ENCODE measurements at regions not wholly inside any gene's neighbourhood (a gene's known extent, or its start where the extent isn't known, plus 50 kb on each side); places are given as distances from the start of the nearest gene placed in this dataset.

DNA sequence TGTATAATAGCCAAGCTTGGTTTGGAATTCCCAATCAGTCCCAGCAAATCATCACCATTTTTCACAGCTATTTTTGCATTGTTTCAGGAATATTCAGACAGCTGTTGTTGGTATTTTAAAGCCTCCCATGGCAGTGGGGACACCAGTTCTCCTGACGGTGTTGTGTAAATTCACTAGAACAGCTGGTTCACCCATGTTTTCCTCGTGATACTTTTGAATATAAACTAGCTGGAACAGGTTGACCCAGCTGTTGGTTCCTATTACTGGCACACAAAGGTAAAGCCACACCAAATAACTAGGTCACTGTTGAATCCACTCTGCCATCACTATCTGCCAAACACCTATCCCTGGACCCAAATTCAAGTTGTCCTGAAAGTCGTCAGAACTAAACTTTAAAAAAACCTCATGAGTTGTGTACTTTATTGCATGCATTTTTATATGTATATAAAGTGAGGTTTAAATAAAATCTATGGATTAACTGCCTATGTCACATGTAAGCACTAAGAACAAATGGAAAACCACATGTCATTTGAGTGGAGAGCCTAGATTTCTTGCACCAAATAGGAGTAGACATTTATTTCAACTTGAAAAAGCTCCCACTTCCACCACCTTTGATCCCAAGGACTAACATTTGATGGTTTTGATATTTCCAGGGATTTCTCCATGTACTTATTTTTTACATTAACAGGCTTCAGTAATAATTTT lies 121.9 kb upstream of the PIK3R1 start:
- Mint-ChIP-seq H3K27ac (no peak overlapping the region), H3K4me3 (no peak overlapping the region), H3K27me3 (peaks cover 4% of the 10 kb centered on the region), H3K9me3 (no peaks in the 10 kb centered on the region), H3K4me1 (ENCODE audit: low read depth) (no peaks in the 10 kb centered on the region), H3K36me3 (ENCODE audit: low read depth) (no peaks in the 10 kb centered on the region)
- DNase-seq: no peak
- CTCF ChIA-PET: interaction anchor here (0.8 kb wide), 1 partner anchor 24 kb away, joined by 3 read pairs; no protein-coding TSS in a partner anchor
- Histone ChIP-seq H3K27ac (ENCODE audit: low read depth in 1 of 2, low read length in 2 of 2) (no peak overlapping the region), H3K4me1 (ENCODE audit: insufficient read depth, low read length) (no peaks in the 10 kb centered on the region), H3K4me3 (ENCODE audit: low read length) (no peak overlapping the region), H3K27me3 (ENCODE audit: control insufficient read depth in 1 of 2, insufficient read depth in 2 of 2, low read length in 2 of 2) (no peaks in the 10 kb centered on the region), H3K9me3 (ENCODE audit: control insufficient read depth in 1 of 2, insufficient read depth in 1 of 2, low read length in 2 of 2) (no peaks in the 10 kb centered on the region), H3K36me3 (ENCODE audit: insufficient read depth, low read length) (no peaks in the 10 kb centered on the region)
- TF ChIP-seq, protein P1, sequence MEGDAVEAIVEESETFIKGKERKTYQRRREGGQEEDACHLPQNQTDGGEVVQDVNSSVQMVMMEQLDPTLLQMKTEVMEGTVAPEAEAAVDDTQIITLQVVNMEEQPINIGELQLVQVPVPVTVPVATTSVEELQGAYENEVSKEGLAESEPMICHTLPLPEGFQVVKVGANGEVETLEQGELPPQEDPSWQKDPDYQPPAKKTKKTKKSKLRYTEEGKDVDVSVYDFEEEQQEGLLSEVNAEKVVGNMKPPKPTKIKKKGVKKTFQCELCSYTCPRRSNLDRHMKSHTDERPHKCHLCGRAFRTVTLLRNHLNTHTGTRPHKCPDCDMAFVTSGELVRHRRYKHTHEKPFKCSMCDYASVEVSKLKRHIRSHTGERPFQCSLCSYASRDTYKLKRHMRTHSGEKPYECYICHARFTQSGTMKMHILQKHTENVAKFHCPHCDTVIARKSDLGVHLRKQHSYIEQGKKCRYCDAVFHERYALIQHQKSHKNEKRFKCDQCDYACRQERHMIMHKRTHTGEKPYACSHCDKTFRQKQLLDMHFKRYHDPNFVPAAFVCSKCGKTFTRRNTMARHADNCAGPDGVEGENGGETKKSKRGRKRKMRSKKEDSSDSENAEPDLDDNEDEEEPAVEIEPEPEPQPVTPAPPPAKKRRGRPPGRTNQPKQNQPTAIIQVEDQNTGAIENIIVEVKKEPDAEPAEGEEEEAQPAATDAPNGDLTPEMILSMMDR (IDR thresholded peaks at IDR 0.05): no peak
- no peak for ATAC-seq (ENCODE audit: poor library complexity)
- POLR2A ChIA-PET: no interaction called here
- intact Hi-C loops (cut with DNase I, micrococcal nuclease): no loop called here

DNA sequence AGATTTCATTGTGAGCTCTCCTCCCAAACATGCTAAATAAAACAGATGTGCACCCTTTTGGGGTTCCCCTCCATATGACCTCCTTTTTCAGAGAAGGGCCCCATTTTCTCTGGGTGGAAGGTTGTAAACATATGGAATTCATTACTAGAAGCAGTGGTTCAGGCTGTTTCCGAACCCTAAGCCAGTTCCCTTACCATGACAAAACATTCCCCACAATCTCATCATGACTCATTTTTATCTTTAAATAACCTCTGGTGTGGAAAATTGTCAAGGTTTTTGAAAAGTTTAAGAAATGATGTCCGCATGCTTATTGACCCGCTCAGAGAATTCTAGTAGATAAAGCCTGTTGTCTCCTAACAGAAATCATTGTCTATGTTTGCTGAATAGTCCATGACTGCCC lies 127.3 kb upstream of the PIK3R1 start:
- Mint-ChIP-seq H3K36me3 (ENCODE audit: low read depth) (no peaks in the 10 kb centered on the region), H3K4me1 (ENCODE audit: low read depth) (no peaks in the 10 kb centered on the region), H3K4me3 (no peak overlapping the region), H3K27me3 (peaks cover 10% of the 10 kb centered on the region), H3K9me3 (peaks cover 2% of the 10 kb centered on the region), H3K27ac (no peak overlapping the region)
- Histone ChIP-seq H3K27me3 (ENCODE audit: control insufficient read depth in 1 of 2, insufficient read depth in 2 of 2, low read length in 2 of 2) (no peaks in the 10 kb centered on the region), H3K9me3 (ENCODE audit: control insufficient read depth in 1 of 2, insufficient read depth in 1 of 2, low read length in 2 of 2) (no peaks in the 10 kb centered on the region), H3K27ac (ENCODE audit: low read depth in 1 of 2, low read length in 2 of 2) (no peak overlapping the region), H3K36me3 (ENCODE audit: insufficient read depth, low read length) (no peaks in the 10 kb centered on the region), H3K4me3 (ENCODE audit: low read length) (no peak overlapping the region), H3K4me1 (ENCODE audit: insufficient read depth, low read length) (no peaks in the 10 kb centered on the region)
- no peak for ATAC-seq (ENCODE audit: poor library complexity)
- CTCF ChIA-PET: no interaction called here
- POLR2A ChIA-PET: no interaction called here
- intact Hi-C loops (cut with DNase I, micrococcal nuclease): no loop called here
- DNase-seq: no peak
- TF ChIP-seq, protein P1 (IDR thresholded peaks at IDR 0.05): no peak

DNA sequence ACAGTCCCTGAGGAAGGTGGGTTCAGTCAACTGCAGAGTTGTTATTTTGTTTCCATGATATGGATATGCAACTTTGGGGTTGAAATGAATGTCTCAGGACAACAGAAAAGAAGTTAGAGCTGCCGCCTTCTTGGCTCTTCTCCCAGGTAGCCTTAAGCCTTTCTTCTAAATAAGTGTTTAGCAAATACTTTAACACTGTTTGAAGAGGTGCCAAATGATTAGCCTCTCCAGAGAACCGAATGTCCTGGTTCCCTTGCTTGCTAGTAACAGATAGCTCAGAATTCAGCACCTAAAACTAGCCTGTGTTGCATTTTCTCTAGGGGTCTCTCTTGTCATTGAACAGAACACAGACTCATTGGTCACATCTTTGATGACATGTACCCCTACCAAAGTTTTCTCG lies 127.7 kb upstream of the PIK3R1 start:
- Histone ChIP-seq H3K27ac (ENCODE audit: low read depth in 1 of 2, low read length in 2 of 2) (no peak overlapping the region), H3K36me3 (ENCODE audit: insufficient read depth, low read length) (no peaks in the 10 kb centered on the region), H3K9me3 (ENCODE audit: control insufficient read depth in 1 of 2, insufficient read depth in 1 of 2, low read length in 2 of 2) (no peaks in the 10 kb centered on the region), H3K4me3 (ENCODE audit: low read length) (no peak overlapping the region), H3K27me3 (ENCODE audit: control insufficient read depth in 1 of 2, insufficient read depth in 2 of 2, low read length in 2 of 2) (no peaks in the 10 kb centered on the region), H3K4me1 (ENCODE audit: insufficient read depth, low read length) (no peaks in the 10 kb centered on the region)
- intact Hi-C loops (cut with DNase I, micrococcal nuclease): no loop called here
- Mint-ChIP-seq H3K9me3 (peaks cover 2% of the 10 kb centered on the region), H3K4me1 (ENCODE audit: low read depth) (no peaks in the 10 kb centered on the region), H3K27me3 (peaks cover 10% of the 10 kb centered on the region), H3K27ac (no peak overlapping the region), H3K36me3 (ENCODE audit: low read depth) (no peaks in the 10 kb centered on the region), H3K4me3 (no peak overlapping the region)
- TF ChIP-seq, protein P1 (IDR thresholded peaks at IDR 0.05): no peak
- DNase-seq (no peak), ATAC-seq (ENCODE audit: poor library complexity) (no peak)
- ChIA-PET POLR2A (no interaction called here), CTCF (no interaction called here)

All from CD4-positive, alpha-beta T cell (primary cell).